Inferior parietal cortex (tissue), 1 donor: ENCODE measurements at regions not wholly inside any gene's neighbourhood (a gene's known extent, or its start where the extent isn't known, plus 50 kb on each side); places are given as distances from the start of the nearest gene placed in this dataset.

Source experiments
- DNase-seq: peaks from one replicate; pipeline ENCODE4 v3.0.0-alpha.2; 2016; ENCODE audit errors: extremely low spot score

GRCh38 chr6:166774770-166775169 lies 147.7 kb upstream of the RPS6KA2 start:
- no peak for DNase-seq

- DNase-seq, result no peak
Observed at GRCh38 chr6:166774292-166774691, 147.2 kb upstream of the RPS6KA2 start.

- no peak for DNase-seq
Observed at GRCh38 chr6:166772518-166772917, 145.5 kb upstream of the RPS6KA2 start.

- DNase-seq, result no peak
Observed at GRCh38 chr6:166771701-166772100, 144.7 kb upstream of the RPS6KA2 start.

GRCh38 chr6:166770216-166771116 lies 143.4 kb upstream of the RPS6KA2 start:
- no peak for DNase-seq

DNA sequence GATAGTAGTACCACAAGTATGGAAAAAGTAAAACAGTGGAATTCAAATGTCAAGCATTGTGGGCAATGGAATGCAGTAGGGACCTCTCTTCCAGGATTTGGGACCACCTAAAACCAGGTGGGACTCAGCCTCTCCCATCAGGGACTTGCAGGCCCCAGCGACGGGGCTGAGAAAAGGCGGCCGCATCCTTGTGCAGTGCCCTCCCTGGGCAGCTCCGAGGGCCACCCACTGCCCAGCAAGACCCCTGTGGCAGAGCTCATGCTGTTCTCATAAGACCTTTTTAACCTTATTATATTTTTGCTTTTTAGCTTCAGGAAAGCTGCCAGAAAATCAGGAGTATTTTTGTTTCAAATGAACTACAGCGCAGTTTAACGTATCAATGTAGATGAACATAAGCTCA lies 142.6 kb upstream of the RPS6KA2 start:
- DNase-seq, result no peak

GRCh38 chr6:166768761-166769160 lies 141.7 kb upstream of the RPS6KA2 start:
- no peak for DNase-seq

GRCh38 chr6:166767230-166767629 lies 140.2 kb upstream of the RPS6KA2 start:
- DNase-seq, result no peak

GRCh38 chr6:166766769-166767168 lies 139.7 kb upstream of the RPS6KA2 start:
- DNase-seq, result no peak

DNA sequence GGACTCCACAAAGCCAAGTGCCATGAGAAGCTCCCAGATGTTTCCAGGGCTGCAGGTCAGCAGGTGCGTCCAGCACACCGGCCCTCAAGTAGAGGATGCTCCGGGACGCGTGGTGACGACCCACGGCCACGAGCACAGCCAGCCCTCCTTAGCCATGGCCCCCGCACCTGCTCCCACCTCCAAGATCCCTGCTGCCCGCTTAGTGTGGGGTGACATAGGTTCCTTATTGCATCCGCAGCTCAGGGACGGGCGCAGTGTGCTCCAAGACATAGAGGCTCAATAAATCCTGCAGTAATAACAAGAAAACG lies 138.1 kb upstream of the RPS6KA2 start:
- no peak for DNase-seq

- DNase-seq, result no peak
Observed at GRCh38 chr6:166764473-166765233, 137.6 kb upstream of the RPS6KA2 start.

GRCh38 chr6:166763606-166764472 lies 136.8 kb upstream of the RPS6KA2 start:
- DNase-seq, result no peak

GRCh38 chr6:166761801-166762200 lies 134.8 kb upstream of the RPS6KA2 start:
- DNase-seq, result no peak

DNA sequence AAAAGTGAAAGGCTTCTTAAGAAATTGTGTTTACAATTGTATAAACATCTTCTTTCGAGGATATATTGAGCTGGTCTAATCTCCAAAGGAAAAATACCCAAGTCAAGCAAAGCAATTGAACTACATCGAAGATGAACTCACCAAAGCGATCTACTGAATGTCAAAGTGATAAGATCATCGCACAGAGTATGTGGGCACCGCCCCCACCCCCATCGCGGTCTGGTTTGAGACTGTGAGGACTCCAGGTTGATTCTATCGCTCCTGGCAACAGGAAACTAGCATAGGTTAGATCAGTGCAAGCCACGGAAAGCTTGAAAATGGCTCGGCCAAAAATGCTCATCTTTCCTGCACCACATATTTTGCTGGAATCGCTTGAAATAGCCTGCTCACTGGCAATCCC lies 133.2 kb upstream of the RPS6KA2 start:
- DNase-seq, result no peak

DNA sequence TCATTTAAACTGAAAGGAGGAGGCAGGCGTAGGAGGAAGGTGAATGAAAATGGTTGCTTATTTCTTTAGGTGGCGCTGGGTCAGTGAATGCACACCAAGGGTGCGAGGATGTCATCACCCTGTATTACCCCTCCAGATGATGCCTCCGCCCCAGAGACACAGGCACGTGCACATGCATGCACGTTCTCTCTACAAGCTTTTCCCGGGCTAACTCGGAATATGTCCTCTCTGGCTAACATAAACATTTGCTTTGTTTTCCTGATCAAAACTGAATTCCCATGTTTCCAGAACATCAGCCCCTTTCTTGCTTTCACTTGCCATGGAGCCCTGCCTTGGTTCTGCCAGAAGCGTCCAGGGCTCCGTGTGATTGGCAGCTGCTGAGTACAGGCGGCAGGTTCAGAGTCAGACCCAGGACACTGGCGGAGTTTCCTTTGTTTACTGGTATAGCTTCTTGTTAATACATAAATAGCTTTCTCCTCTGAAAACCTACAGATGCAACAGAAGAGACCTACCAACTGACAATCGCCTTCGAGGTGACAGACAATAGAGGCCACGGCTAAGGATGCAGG lies 131.2 kb upstream of the RPS6KA2 start:
- DNase-seq, result no peak

DNA sequence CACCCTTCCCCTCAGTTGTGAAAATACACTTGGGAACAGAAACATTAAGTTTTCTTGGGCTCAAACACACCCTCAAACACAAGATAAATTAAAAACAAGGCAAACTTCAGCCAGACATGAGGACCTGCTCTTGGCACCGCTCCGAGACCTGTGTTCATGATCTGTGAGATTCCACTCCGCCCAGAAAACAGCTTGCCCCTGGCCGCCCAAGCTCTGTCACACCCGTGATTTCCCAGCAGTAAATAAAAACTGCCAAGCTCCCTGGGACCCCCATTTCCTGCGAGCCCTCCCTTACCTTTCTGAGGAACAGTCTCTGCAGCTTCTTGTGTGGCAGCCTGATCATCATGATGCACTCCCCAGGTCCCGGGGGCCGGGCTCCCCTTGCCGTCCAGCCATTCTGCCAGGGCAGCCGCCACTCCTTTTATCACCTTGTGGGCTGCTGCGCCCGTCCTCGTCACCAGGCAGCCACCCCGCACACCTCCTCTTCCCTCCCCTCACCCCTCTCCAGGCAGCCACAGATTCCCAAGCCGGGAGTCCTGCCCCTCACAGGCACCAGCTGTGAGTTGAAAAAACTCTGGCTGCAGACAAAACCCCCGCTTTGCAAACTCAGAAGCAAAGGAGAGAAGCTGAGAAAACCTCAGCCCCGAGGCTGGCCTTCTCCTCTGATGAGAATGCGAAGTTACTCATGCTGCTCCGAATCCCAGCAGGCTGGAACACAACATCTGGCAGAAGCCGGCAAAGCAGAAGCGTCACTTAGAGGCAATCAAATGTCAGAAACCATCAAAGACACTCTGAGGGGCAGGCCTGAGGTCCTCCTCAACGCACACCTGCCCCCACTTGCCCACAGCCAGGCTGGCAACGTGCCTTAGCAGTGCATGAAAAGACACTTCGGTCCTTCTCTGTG lies 130.4 kb upstream of the RPS6KA2 start:
- no peak for DNase-seq

- no peak for DNase-seq
Observed at GRCh38 chr6:166754218-166755030, 127.4 kb upstream of the RPS6KA2 start.

- no peak for DNase-seq
Observed at GRCh38 chr6:166752928-166753721, 126.1 kb upstream of the RPS6KA2 start.

DNA sequence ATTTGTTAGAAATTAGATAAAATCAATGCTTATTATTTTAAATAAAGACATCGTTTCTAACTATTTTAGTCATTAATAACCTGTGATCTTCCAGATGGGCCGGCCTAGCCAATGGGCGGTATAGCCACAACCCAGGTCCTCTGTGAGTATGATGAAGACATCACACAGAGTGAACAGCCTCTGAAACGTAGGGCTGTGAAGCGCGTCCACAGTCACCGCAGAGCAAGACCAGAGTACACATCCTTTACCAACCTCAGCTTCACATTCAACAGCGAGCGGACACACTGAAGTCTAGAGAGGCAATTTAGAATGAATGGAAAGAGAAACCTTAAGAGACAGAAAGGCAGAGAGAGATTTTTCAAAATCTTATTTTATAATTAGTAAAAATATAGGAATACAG lies 125.0 kb upstream of the RPS6KA2 start:
- DNase-seq, result no peak
